GM23338 (cell line): ENCODE measurements at regions not wholly inside any gene's neighbourhood (a gene's known extent, or its start where the extent isn't known, plus 50 kb on each side); places are given as distances from the start of the nearest gene placed in this dataset.

Experiments used
- ATAC-seq: fragments of 200-7000 bp; cut with Tn5 transposase; 3 replicates; pipeline ENCODE4 v1.9.1; 2020
- DNase-seq: peaks from one replicate; pipeline ENCODE4 v3.0.0-alpha.2; 2015; ENCODE audit warnings: low spot score
- H2AFZ ChIP-seq: fragments of 200-600 bp; sonication (generic); 2 replicates; pipeline ENCODE4 v1.8.0; 2016; ENCODE audit warnings: antibody characterized with exemption, mild to moderate bottlenecking, moderate library complexity
- H3F3A ChIP-seq: fragments of 200-600 bp; sonication (generic); replicated peaks from 2 replicates; pipeline ENCODE4 v1.8.0; 2017; ENCODE audit warnings: antibody characterized with exemption, mixed run types, low read depth
- H3K27ac ChIP-seq: fragments of 200-600 bp; sonication (generic); 2 replicates; pipeline ENCODE4 v1.6.1; 2016; ENCODE audit warnings: low read depth
- H3K27me3 ChIP-seq: fragments of 200-600 bp; sonication (generic); 2 replicates; pipeline ENCODE4 v1.8.0; 2016; ENCODE audit warnings: mild to moderate bottlenecking, mixed run types, moderate library complexity; ENCODE audit not compliant: insufficient read depth
- H3K36me3 ChIP-seq: fragments of 200-600 bp; sonication (generic); 2 replicates; pipeline ENCODE4 v1.8.0; 2016; ENCODE audit warnings: mild to moderate bottlenecking; ENCODE audit not compliant: insufficient read depth
- H3K4me1 ChIP-seq: fragments of 200-600 bp; sonication (generic); 2 replicates; pipeline ENCODE4 v1.8.0; 2016; ENCODE audit warnings: mild to moderate bottlenecking, moderate library complexity; ENCODE audit not compliant: insufficient read depth
- H3K4me2 ChIP-seq: fragments of 200-600 bp; sonication (generic); 2 replicates; pipeline ENCODE4 v1.7.1; 2017; ENCODE audit warnings: mixed run types
- H3K4me3 ChIP-seq: fragments of 200-600 bp; sonication (generic); 2 replicates; pipeline ENCODE4 v1.6.1; 2016; ENCODE audit warnings: mixed run types
- H3K79me2 ChIP-seq: fragments of 200-600 bp; sonication (generic); replicated peaks from 2 replicates; pipeline ENCODE4 v1.8.0; 2017; ENCODE audit warnings: mild to moderate bottlenecking; ENCODE audit not compliant: insufficient read depth
- H3K9me2 ChIP-seq: fragments of 200-600 bp; sonication (generic); 2 replicates; pipeline ENCODE4 v1.8.0; 2017; ENCODE audit not compliant: insufficient read depth
- H4K20me1 ChIP-seq: fragments of 200-600 bp; sonication (generic); replicated peaks from 2 replicates; pipeline ENCODE4 v1.8.0; 2017; ENCODE audit warnings: mild to moderate bottlenecking; ENCODE audit not compliant: insufficient read depth
- H3K27ac Mint-ChIP-seq: 2 replicates; pipeline ENCODE4 v1.8.0; 2020; ENCODE audit warnings: inconsistent platforms, mild to moderate bottlenecking, moderate library complexity, mixed read lengths
- H3K27me3 Mint-ChIP-seq: 3 replicates; pipeline ENCODE4 v1.8.0; 2022; ENCODE audit warnings: low read depth, mild to moderate bottlenecking, moderate library complexity, mixed read lengths, inconsistent platforms; ENCODE audit not compliant: insufficient read depth, poor library complexity
- H3K36me3 Mint-ChIP-seq: 3 replicates; pipeline ENCODE4 v1.8.0; 2021; ENCODE audit warnings: low read depth, mild to moderate bottlenecking, inconsistent platforms, moderate library complexity, mixed read lengths
- H3K4me1 Mint-ChIP-seq: 3 replicates; pipeline ENCODE4 v1.8.0; 2020; ENCODE audit warnings: mild to moderate bottlenecking, inconsistent platforms, mixed read lengths
- H3K4me3 Mint-ChIP-seq: 3 replicates; pipeline ENCODE4 v1.8.0; 2021; ENCODE audit warnings: moderate library complexity, mild to moderate bottlenecking, inconsistent platforms, mixed read lengths
- H3K9me3 Mint-ChIP-seq: 3 replicates; pipeline ENCODE4 v1.8.0; 2020; ENCODE audit warnings: moderate library complexity, mild to moderate bottlenecking, inconsistent platforms, mixed read lengths
- EZH2 ChIP-seq: fragments of 200-600 bp; sonication (generic); IDR thresholded peaks from one replicate; pipeline ENCODE4 v1.8.0; 2017; ENCODE audit warnings: antibody characterized with exemption, mild to moderate bottlenecking, low read depth; ENCODE audit not compliant: unreplicated experiment
- EZH2phosphoT487 ChIP-seq: fragments of 200-600 bp; sonication (generic); IDR thresholded peaks from one replicate; pipeline ENCODE4 v1.8.1; 2018; ENCODE audit warnings: antibody characterized with exemption; ENCODE audit not compliant: unreplicated experiment
- JUNB ChIP-seq: IDR thresholded peaks from one replicate; pipeline ENCODE4 v1.6.1; 2016; ENCODE audit warnings: antibody characterized with exemption; ENCODE audit not compliant: unreplicated experiment
- NANOG ChIP-seq: IDR thresholded peaks from 2 replicates; pipeline ENCODE4 v1.6.1; 2016; ENCODE audit warnings: antibody characterized with exemption, borderline replicate concordance
- POLR2AphosphoS5 ChIP-seq: IDR thresholded peaks from 2 replicates; pipeline ENCODE4 v1.6.1; 2016; ENCODE audit warnings: antibody characterized with exemption, low read depth
- STAT1 ChIP-seq: IDR thresholded peaks from one replicate; pipeline ENCODE4 v1.6.1; 2016; ENCODE audit warnings: antibody characterized with exemption; ENCODE audit not compliant: unreplicated experiment
- ZNF114 ChIP-seq: fragments of 250-450 bp; sonication (Bioruptor Pico); IDR thresholded peaks from 2 replicates; pipeline ENCODE4 v1.5.0; 2020; ENCODE audit warnings: mild to moderate bottlenecking, moderate library complexity
- ZNF331 ChIP-seq: fragments of 250-450 bp; sonication (Bioruptor Pico); IDR thresholded peaks from 2 replicates; pipeline ENCODE4 v1.5.0; 2020; ENCODE audit warnings: low read depth, mild to moderate bottlenecking, moderate library complexity
- TF ChIP-seq, protein P1 (sequence below): IDR thresholded peaks from one replicate; pipeline ENCODE4 v1.6.1; 2018; ENCODE audit warnings: antibody characterized with exemption; ENCODE audit not compliant: unreplicated experiment
- TF ChIP-seq, protein P2 (sequence below), 2 experiments: fragments of 200-600 bp in 1 of 2; sonication (generic) in 1 of 2; conservative IDR thresholded peaks; 2 replicates each; pipeline versions ENCODE4 v1.5.1 to v1.6.1; 2016 to 2017; ENCODE audit warnings: antibody characterized with exemption in 2 of 2, low read depth in 2 of 2, mild to moderate bottlenecking in 2 of 2, moderate library complexity in 1 of 2

DNA sequence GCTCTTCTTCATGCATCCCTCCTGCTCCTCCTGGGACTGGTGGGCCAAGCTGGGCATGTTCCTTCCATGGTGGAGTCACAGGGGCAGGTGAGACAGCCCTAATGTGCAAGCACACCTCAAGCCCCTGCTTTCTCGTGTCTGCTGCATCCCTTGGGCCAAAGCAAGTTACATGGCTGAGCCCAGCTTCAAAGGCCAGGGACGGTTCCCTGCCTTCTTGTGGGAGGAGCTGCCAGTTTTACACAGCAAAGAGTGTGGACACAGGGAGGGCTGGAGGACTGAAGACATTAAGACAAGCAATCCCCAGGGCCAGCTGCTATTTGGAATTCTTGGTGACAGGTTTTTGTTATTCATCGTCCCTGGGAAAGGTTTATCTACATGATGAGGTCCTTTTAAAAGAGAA, 175.2 kb upstream of the CACNA1E start:
- Mint-ChIP-seq H3K9me3 (no peaks in the 10 kb centered on the region), H3K27ac (no peak overlapping the region), H3K36me3 (no peaks in the 10 kb centered on the region), H3K4me1 (no peaks in the 10 kb centered on the region), H3K27me3 (peaks cover 3% of the 10 kb centered on the region), H3K4me3 (no peak overlapping the region)
- Histone ChIP-seq H3K27me3 (no peaks in the 10 kb centered on the region), H3K4me1 (no peaks in the 10 kb centered on the region), H3K9me2 (0 out of 2 replicates have a peak, but pooled peaks cover 3% of the 10 kb centered on the region), H3K27ac (no peak overlapping the region), H2AFZ (no peak overlapping the region), H4K20me1 (no peaks in the 10 kb centered on the region), H3K79me2 (no peaks in the 10 kb centered on the region), H3K4me2 (no peak overlapping the region), H3K4me3 (no peak overlapping the region), H3K36me3 (no peaks in the 10 kb centered on the region), H3F3A (no peaks in the 10 kb centered on the region)
- DNase-seq: no peak
- ATAC-seq: peak; percentile 57
- no peak for TF ChIP-seq JUNB

DNA sequence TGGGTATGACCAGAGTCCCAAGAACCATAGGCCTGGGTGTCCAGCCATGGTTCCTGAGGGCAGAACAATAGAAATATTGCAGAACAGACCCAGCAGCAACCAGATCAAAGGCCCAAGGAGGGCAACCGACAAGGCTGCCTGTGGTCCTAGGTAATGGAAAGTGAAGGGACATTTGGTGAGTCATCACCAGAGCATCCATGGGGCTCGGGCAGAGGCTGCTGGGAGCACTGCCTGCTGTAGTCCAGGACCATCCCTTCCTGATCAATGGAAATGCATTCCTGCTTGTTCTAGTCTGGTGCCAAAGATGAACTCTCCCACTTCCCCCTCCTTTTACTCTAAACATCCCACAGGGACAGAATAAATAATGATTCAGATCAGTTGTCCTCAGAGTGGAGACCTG, 172.8 kb upstream of the CACNA1E start:
- no peaks in the 10 kb centered on the region for H3K9me3 Mint-ChIP-seq
- 0 out of 2 replicates have a peak, but pooled peaks cover 3% of the 10 kb centered on the region for H3K9me2 ChIP-seq
- peaks cover 16% of the 10 kb centered on the region for H3K27me3 ChIP-seq
- no peak overlapping the region for H3K4me3 Mint-ChIP-seq
- peaks cover 11% of the 10 kb centered on the region for H3K27me3 Mint-ChIP-seq
- DNase-seq (no peak), ATAC-seq (no peak)
- H3K4me2 ChIP-seq: no peak overlapping the region
- H3K4me3 ChIP-seq: no peak overlapping the region
- TF ChIP-seq, protein P1, sequence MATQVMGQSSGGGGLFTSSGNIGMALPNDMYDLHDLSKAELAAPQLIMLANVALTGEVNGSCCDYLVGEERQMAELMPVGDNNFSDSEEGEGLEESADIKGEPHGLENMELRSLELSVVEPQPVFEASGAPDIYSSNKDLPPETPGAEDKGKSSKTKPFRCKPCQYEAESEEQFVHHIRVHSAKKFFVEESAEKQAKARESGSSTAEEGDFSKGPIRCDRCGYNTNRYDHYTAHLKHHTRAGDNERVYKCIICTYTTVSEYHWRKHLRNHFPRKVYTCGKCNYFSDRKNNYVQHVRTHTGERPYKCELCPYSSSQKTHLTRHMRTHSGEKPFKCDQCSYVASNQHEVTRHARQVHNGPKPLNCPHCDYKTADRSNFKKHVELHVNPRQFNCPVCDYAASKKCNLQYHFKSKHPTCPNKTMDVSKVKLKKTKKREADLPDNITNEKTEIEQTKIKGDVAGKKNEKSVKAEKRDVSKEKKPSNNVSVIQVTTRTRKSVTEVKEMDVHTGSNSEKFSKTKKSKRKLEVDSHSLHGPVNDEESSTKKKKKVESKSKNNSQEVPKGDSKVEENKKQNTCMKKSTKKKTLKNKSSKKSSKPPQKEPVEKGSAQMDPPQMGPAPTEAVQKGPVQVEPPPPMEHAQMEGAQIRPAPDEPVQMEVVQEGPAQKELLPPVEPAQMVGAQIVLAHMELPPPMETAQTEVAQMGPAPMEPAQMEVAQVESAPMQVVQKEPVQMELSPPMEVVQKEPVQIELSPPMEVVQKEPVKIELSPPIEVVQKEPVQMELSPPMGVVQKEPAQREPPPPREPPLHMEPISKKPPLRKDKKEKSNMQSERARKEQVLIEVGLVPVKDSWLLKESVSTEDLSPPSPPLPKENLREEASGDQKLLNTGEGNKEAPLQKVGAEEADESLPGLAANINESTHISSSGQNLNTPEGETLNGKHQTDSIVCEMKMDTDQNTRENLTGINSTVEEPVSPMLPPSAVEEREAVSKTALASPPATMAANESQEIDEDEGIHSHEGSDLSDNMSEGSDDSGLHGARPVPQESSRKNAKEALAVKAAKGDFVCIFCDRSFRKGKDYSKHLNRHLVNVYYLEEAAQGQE: no peak
- H4K20me1 ChIP-seq: no peaks in the 10 kb centered on the region
- H3K36me3 ChIP-seq: no peaks in the 10 kb centered on the region
- peaks cover 9% of the 10 kb centered on the region for H3K4me1 Mint-ChIP-seq
- H3K27ac Mint-ChIP-seq: no peak overlapping the region
- no peaks in the 10 kb centered on the region for H3F3A ChIP-seq
- no peaks in the 10 kb centered on the region for H3K36me3 Mint-ChIP-seq
- H3K79me2 ChIP-seq: no peaks in the 10 kb centered on the region
- H3K27ac ChIP-seq: no peak overlapping the region
- no peak overlapping the region for H2AFZ ChIP-seq
- H3K4me1 ChIP-seq: peaks cover 10% of the 10 kb centered on the region; the same call in 1 of the 2 replicates

DNA sequence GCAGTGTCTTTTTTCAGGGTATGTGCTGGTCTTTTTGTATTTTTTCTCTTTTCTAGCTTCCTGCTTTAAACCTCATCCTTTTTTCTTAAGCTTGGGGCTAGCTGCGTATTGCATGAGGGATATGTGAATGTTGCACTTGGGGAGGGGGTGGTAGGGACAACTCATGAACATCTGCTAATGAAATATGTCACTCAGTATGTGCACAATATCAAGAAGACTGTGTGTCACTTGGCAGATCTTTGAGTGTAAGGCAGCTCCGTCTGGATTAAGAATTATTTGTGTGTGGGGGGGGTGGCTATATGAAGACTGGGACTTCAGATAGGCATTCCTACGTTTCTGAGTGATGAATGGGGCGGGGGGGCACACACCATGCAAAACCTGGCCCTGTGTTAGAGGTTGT, 170.4 kb upstream of the CACNA1E start:
- H3K27ac ChIP-seq: no peak overlapping the region
- no peaks in the 10 kb centered on the region for H3K79me2 ChIP-seq
- DNase-seq (no peak), ATAC-seq (no peak)
- no peaks in the 10 kb centered on the region for H4K20me1 ChIP-seq
- Mint-ChIP-seq H3K4me1 (peaks cover 15% of the 10 kb centered on the region), H3K4me3 (no peak overlapping the region), H3K27ac (no peak overlapping the region), H3K27me3 (peaks cover 34% of the 10 kb centered on the region), H3K36me3 (no peaks in the 10 kb centered on the region), H3K9me3 (no peaks in the 10 kb centered on the region)
- no peaks in the 10 kb centered on the region for H3F3A ChIP-seq
- no peaks in the 10 kb centered on the region for H3K36me3 ChIP-seq
- H3K4me3 ChIP-seq: no peak overlapping the region
- 0 out of 2 replicates have a peak, but pooled peaks cover 3% of the 10 kb centered on the region for H3K9me2 ChIP-seq
- H3K4me2 ChIP-seq: no peak overlapping the region
- H3K27me3 ChIP-seq: peaks cover 40% of the 10 kb centered on the region
- no peak overlapping the region for H2AFZ ChIP-seq
- H3K4me1 ChIP-seq: peaks cover 16% of the 10 kb centered on the region; the same call in 1 of the 2 replicates
- TF ChIP-seq EZH2: no peak
- TF ChIP-seq, protein P2, sequence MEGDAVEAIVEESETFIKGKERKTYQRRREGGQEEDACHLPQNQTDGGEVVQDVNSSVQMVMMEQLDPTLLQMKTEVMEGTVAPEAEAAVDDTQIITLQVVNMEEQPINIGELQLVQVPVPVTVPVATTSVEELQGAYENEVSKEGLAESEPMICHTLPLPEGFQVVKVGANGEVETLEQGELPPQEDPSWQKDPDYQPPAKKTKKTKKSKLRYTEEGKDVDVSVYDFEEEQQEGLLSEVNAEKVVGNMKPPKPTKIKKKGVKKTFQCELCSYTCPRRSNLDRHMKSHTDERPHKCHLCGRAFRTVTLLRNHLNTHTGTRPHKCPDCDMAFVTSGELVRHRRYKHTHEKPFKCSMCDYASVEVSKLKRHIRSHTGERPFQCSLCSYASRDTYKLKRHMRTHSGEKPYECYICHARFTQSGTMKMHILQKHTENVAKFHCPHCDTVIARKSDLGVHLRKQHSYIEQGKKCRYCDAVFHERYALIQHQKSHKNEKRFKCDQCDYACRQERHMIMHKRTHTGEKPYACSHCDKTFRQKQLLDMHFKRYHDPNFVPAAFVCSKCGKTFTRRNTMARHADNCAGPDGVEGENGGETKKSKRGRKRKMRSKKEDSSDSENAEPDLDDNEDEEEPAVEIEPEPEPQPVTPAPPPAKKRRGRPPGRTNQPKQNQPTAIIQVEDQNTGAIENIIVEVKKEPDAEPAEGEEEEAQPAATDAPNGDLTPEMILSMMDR (conservative IDR thresholded peaks at IDR 0.05; ENCODE audit: low read depth in 2 of 2): no peak
- TF ChIP-seq STAT1: no peak
- no peak for TF ChIP-seq EZH2phosphoT487
- TF ChIP-seq NANOG: no peak
- no peak for TF ChIP-seq POLR2AphosphoS5
- TF ChIP-seq ZNF114 (CRISPR knock-in tag): no peak
- TF ChIP-seq, protein P1: no peak
- TF ChIP-seq ZNF331 (CRISPR knock-in tag): no peak
